ENCODE measurements at regions not wholly inside any gene's neighbourhood (a gene's known extent, or its start where the extent isn't known, plus 50 kb on each side); places are given as distances from the start of the nearest gene placed in this dataset.

DNA sequence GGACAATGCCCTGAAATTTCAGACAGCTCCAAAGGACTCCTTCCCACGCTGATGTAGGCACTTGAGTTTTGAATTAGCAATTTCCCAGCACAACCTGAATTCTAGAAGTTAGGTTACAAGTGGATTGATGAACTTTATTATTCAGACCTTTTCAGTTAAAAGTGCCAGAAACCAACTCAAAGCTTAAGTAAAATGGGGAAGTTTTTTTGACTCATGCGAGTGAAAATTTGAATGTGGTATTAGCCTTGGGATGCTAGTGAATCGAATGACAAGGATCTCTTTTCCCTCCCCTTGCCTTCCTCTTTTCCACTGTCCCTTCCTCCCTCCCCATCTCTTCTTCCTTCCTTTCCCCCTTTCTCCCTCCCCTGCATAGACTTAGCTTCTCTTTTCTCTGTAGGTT, 295.1 kb upstream of the PROK2 start:
- H3K4me1 Mint-ChIP-seq = peaks cover 21% of the 10 kb centered on the region
- H3K4me1 ChIP-seq (ENCODE audit: insufficient read depth) = peaks cover 17% of the 10 kb centered on the region; the same call in 1 of the 2 replicates
- no peak for TF ChIP-seq STAT1 (IDR thresholded peaks at IDR 0.05; ENCODE audit: unreplicated experiment)
- no peak for TF ChIP-seq NANOG (IDR thresholded peaks at IDR 0.05; ENCODE audit: borderline replicate concordance)
- TF ChIP-seq JUNB (IDR thresholded peaks at IDR 0.05; ENCODE audit: unreplicated experiment) = no peak
- no peak for TF ChIP-seq ZNF114 (CRISPR knock-in tag; IDR thresholded peaks at IDR 0.05)
- no peak for TF ChIP-seq EZH2 (IDR thresholded peaks at IDR 0.05; ENCODE audit: low read depth, unreplicated experiment)
- no peak for TF ChIP-seq ETS1 (IDR thresholded peaks at IDR 0.05)
- H3K36me3 ChIP-seq (ENCODE audit: insufficient read depth) = no peaks in the 10 kb centered on the region; the same call in 1 of the 2 replicates
- no peak overlapping the region for H3K4me3 Mint-ChIP-seq
- H3K27me3 Mint-ChIP-seq (ENCODE audit: insufficient read depth, low read depth, poor library complexity) = peaks cover 7% of the 10 kb centered on the region
- no peaks in the 10 kb centered on the region for H3K79me2 ChIP-seq (replicated peaks; ENCODE audit: insufficient read depth)
- no peak overlapping the region for H3K4me2 ChIP-seq
- no peaks in the 10 kb centered on the region for H3F3A ChIP-seq (replicated peaks; ENCODE audit: low read depth)
- H3K36me3 Mint-ChIP-seq (ENCODE audit: low read depth) = peaks cover 20% of the 10 kb centered on the region
- no peak overlapping the region for H3K4me3 ChIP-seq
- H3K9me2 ChIP-seq (ENCODE audit: insufficient read depth) = peaks cover 11% of the 10 kb centered on the region
- H3K9me3 Mint-ChIP-seq = peaks cover 25% of the 10 kb centered on the region
- DNase-seq (ENCODE audit: low spot score) (no peak), ATAC-seq (no peak)
- H2AFZ ChIP-seq = peak overlapping the region; percentile 80; the same call in 1 of the 2 replicates
- no peak overlapping the region for H3K27ac ChIP-seq (ENCODE audit: low read depth)
- H4K20me1 ChIP-seq (replicated peaks; ENCODE audit: insufficient read depth) = no peaks in the 10 kb centered on the region
- no peaks in the 10 kb centered on the region for H3K27me3 ChIP-seq (ENCODE audit: insufficient read depth)
- no peak overlapping the region for H3K27ac Mint-ChIP-seq

DNA sequence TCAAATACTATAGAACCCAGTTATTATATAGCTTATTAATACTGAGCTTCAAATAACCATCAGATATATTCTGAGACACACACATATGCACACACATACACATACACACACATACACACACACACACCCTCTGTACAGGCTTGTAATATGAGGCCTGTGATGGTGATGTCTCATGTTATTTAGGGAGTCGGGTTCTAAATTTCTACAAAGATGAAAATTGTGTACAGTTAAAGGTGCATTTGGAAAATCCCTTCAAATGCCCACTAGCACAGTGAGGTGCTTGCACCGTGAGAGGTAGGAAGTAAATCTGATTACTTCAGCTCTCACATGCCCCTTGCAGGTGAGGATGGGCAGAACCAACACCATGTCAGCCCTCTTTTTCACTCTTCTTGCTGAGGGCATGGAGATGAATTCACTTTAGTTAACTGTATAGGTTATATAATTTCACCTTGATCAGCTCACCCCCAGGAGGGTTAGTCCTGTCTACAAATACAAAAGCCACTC, 294.5 kb upstream of the PROK2 start:
- Histone ChIP-seq H3K4me2 (no peak overlapping the region), H3K27ac (ENCODE audit: low read depth) (no peak overlapping the region), H3K36me3 (ENCODE audit: insufficient read depth) (no peaks in the 10 kb centered on the region; the same call in 1 of the 2 replicates), H3F3A (replicated peaks; ENCODE audit: low read depth) (no peaks in the 10 kb centered on the region), H4K20me1 (replicated peaks; ENCODE audit: insufficient read depth) (no peaks in the 10 kb centered on the region), H2AFZ (no peak overlapping the region), H3K9me2 (ENCODE audit: insufficient read depth) (peaks cover 11% of the 10 kb centered on the region), H3K4me1 (ENCODE audit: insufficient read depth) (peaks cover 17% of the 10 kb centered on the region; the same call in 1 of the 2 replicates), H3K79me2 (replicated peaks; ENCODE audit: insufficient read depth) (no peaks in the 10 kb centered on the region), H3K27me3 (ENCODE audit: insufficient read depth) (no peaks in the 10 kb centered on the region), H3K4me3 (no peak overlapping the region)
- DNase-seq (ENCODE audit: low spot score) = no peak
- peaks cover 21% of the 10 kb centered on the region for H3K4me1 Mint-ChIP-seq
- H3K27ac Mint-ChIP-seq = no peak overlapping the region
- peaks cover 7% of the 10 kb centered on the region for H3K27me3 Mint-ChIP-seq (ENCODE audit: insufficient read depth, low read depth, poor library complexity)
- ATAC-seq = no peak
- no peak overlapping the region for H3K4me3 Mint-ChIP-seq
- peaks cover 30% of the 10 kb centered on the region for H3K9me3 Mint-ChIP-seq
- peaks cover 25% of the 10 kb centered on the region for H3K36me3 Mint-ChIP-seq (ENCODE audit: low read depth)
- TF ChIP-seq REST (IDR thresholded peaks at IDR 0.05; ENCODE audit: unreplicated experiment) = no peak
- TF ChIP-seq, protein P1, sequence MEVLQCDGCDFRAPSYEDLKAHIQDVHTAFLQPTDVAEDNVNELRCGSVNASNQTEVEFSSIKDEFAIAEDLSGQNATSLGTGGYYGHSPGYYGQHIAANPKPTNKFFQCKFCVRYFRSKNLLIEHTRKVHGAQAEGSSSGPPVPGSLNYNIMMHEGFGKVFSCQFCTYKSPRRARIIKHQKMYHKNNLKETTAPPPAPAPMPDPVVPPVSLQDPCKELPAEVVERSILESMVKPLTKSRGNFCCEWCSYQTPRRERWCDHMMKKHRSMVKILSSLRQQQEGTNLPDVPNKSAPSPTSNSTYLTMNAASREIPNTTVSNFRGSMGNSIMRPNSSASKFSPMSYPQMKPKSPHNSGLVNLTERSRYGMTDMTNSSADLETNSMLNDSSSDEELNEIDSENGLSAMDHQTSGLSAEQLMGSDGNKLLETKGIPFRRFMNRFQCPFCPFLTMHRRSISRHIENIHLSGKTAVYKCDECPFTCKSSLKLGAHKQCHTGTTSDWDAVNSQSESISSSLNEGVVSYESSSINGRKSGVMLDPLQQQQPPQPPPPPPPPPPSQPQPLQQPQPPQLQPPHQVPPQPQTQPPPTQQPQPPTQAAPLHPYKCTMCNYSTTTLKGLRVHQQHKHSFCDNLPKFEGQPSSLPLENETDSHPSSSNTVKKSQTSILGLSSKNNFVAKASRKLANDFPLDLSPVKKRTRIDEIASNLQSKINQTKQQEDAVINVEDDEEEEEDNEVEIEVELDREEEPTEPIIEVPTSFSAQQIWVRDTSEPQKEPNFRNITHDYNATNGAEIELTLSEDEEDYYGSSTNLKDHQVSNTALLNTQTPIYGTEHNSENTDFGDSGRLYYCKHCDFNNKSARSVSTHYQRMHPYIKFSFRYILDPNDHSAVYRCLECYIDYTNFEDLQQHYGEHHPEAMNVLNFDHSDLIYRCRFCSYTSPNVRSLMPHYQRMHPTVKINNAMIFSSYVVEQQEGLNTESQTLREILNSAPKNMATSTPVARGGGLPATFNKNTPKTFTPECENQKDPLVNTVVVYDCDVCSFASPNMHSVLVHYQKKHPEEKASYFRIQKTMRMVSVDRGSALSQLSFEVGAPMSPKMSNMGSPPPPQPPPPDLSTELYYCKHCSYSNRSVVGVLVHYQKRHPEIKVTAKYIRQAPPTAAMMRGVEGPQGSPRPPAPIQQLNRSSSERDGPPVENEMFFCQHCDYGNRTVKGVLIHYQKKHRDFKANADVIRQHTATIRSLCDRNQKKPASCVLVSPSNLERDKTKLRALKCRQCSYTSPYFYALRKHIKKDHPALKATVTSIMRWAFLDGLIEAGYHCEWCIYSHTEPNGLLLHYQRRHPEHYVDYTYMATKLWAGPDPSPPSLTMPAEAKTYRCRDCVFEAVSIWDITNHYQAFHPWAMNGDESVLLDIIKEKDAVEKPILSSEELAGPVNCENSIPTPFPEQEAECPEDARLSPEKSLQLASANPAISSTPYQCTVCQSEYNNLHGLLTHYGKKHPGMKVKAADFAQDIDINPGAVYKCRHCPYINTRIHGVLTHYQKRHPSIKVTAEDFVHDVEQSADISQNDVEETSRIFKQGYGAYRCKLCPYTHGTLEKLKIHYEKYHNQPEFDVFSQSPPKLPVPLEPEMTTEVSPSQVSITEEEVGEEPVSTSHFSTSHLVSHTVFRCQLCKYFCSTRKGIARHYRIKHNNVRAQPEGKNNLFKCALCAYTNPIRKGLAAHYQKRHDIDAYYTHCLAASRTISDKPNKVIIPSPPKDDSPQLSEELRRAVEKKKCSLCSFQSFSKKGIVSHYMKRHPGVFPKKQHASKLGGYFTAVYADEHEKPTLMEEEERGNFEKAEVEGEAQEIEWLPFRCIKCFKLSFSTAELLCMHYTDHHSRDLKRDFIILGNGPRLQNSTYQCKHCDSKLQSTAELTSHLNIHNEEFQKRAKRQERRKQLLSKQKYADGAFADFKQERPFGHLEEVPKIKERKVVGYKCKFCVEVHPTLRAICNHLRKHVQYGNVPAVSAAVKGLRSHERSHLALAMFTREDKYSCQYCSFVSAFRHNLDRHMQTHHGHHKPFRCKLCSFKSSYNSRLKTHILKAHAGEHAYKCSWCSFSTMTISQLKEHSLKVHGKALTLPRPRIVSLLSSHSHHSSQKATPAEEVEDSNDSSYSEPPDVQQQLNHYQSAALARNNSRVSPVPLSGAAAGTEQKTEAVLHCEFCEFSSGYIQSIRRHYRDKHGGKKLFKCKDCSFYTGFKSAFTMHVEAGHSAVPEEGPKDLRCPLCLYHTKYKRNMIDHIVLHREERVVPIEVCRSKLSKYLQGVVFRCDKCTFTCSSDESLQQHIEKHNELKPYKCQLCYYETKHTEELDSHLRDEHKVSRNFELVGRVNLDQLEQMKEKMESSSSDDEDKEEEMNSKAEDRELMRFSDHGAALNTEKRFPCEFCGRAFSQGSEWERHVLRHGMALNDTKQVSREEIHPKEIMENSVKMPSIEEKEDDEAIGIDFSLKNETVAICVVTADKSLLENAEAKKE (CRISPR knock-in tag; IDR thresholded peaks at IDR 0.05) = no peak
- TF ChIP-seq EZH2 (IDR thresholded peaks at IDR 0.05; ENCODE audit: low read depth, unreplicated experiment) = no peak
- no peak for TF ChIP-seq JUNB (IDR thresholded peaks at IDR 0.05; ENCODE audit: unreplicated experiment)
- no peak for TF ChIP-seq EZH2phosphoT487 (IDR thresholded peaks at IDR 0.05; ENCODE audit: unreplicated experiment)
- TF ChIP-seq ZNF331 (CRISPR knock-in tag; IDR thresholded peaks at IDR 0.05; ENCODE audit: low read depth) = no peak
- no peak for TF ChIP-seq NANOG (IDR thresholded peaks at IDR 0.05; ENCODE audit: borderline replicate concordance)
